ENCODE measurements at regions not wholly inside any gene's neighbourhood (a gene's known extent, or its start where the extent isn't known, plus 50 kb on each side); places are given as distances from the start of the nearest gene placed in this dataset.

DNA sequence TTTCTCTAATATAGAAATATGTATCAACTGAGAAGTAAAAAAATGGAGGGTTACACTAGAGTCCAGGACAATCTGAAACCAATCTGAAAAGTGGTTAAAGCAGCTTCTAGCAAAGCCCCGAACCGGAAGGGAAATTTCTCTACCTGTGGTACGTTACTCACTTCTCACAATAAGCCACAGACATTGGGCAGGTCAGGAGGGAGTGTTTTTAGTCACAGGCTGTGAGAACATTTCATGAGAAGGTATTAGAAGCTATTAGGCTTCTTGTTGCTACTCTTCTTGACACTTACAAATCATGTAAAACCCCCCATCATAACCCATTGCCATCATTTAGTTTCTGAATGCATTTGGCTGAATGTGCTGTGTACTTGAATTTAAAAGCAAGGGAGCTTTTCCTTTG is 120.9 kb downstream of the NUFIP1 start:
- H3K9ac ChIP-seq (ENCODE audit: low read length): no peak overlapping the region
- no peak overlapping the region for H2AFZ ChIP-seq (ENCODE audit: low read depth, low read length, poor library complexity, severe bottlenecking)
- no peak overlapping the region for H3K4me3 ChIP-seq (replicated peaks in 1 of 2; ENCODE audit: low read depth in 1 of 2, low read length in 2 of 2)
- no peaks in the 10 kb centered on the region for H3K9me2 ChIP-seq (ENCODE audit: insufficient read depth)
- no peaks in the 10 kb centered on the region for H3K79me2 ChIP-seq (ENCODE audit: insufficient read depth, low read length)
- H3K36me3 ChIP-seq (ENCODE audit: control insufficient read depth in 1 of 2, insufficient read depth in 2 of 2, low read length in 2 of 2): no peaks in the 10 kb centered on the region
- H3K27me3 ChIP-seq (ENCODE audit: insufficient read depth, low read length): no peaks in the 10 kb centered on the region
- H3K4me1 ChIP-seq (ENCODE audit: control insufficient read depth in 1 of 2, insufficient read depth in 2 of 2, low read length in 2 of 2): no peaks in the 10 kb centered on the region
- ChIA-PET POLR2A (no interaction called here), RAD21 (ENCODE audit: low non-redundant PET in 1 of 2, low total read pairs in 2 of 2, uncharacterized antibody in 2 of 2, unreplicated experiment in 2 of 2) (no interaction called here), CTCF (no interaction called here)
- no peak overlapping the region for H3K27ac ChIP-seq (ENCODE audit: low read depth, low read length)
- no TSS peak for BruUV-seq (replicated peaks)
- TF ChIP-seq YY1 (IDR thresholded peaks at IDR 0.05; ENCODE audit: extremely low read depth, insufficient replicate concordance, low read depth, low read length) (no peak), CBX3 (IDR thresholded peaks at IDR 0.05; ENCODE audit: low read depth) (no peak), SRF (IDR thresholded peaks at IDR 0.05; ENCODE audit: low read depth) (no peak), SP1 (IDR thresholded peaks at IDR 0.05; ENCODE audit: low read depth) (no peak)
- TF ChIP-seq, protein P1, sequence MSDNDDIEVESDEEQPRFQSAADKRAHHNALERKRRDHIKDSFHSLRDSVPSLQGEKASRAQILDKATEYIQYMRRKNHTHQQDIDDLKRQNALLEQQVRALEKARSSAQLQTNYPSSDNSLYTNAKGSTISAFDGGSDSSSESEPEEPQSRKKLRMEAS (IDR thresholded peaks at IDR 0.05): no peak
- DNase-seq (ENCODE audit: low read depth, low spot score): no peak
- H3K9me3 ChIP-seq (ENCODE audit: control insufficient read depth in 1 of 2, insufficient read depth in 1 of 2, low read depth in 1 of 2, low read length in 2 of 2): no peaks in the 10 kb centered on the region
- H4K20me1 ChIP-seq (ENCODE audit: insufficient read depth): no peaks in the 10 kb centered on the region
- H3K4me2 ChIP-seq (ENCODE audit: low read length): no peak overlapping the region
- intact Hi-C loops (cut with micrococcal nuclease): no loop called here
- no peak for ATAC-seq

DNA sequence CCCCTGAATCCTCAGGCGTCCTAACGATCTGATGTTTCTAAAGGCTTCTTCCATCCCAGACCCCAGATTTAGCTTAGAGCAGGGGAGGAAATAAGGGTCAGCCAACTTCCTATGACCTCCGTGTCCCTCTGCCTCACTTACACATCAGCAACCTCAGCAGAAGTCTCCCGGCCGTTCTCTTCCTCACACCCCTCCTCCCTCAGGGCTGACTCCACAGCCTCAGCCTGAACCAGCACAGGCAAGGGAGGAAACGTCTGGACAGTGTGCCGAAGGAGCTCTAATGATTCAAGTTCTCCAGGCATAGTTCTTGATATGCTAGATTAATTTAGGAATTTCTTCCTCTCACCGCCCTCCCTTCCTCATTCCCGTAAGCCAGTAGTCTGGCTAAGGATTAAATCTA is 121.4 kb downstream of the NUFIP1 start:
- H3K9me2 ChIP-seq (ENCODE audit: insufficient read depth): no peaks in the 10 kb centered on the region
- no peaks in the 10 kb centered on the region for H4K20me1 ChIP-seq (ENCODE audit: insufficient read depth)
- no peaks in the 10 kb centered on the region for H3K9me3 ChIP-seq (ENCODE audit: control insufficient read depth in 1 of 2, insufficient read depth in 1 of 2, low read depth in 1 of 2, low read length in 2 of 2)
- intact Hi-C loops (cut with micrococcal nuclease): no loop called here
- no peaks in the 10 kb centered on the region for H3K4me1 ChIP-seq (ENCODE audit: control insufficient read depth in 1 of 2, insufficient read depth in 2 of 2, low read length in 2 of 2)
- DNase-seq (ENCODE audit: low read depth, low spot score) (no peak), ATAC-seq (no peak)
- no peaks in the 10 kb centered on the region for H3K27me3 ChIP-seq (ENCODE audit: insufficient read depth, low read length)
- no peak overlapping the region for H3K4me2 ChIP-seq (ENCODE audit: low read length)
- CTCF ChIA-PET: no interaction called here
- no peak overlapping the region for H3K4me3 ChIP-seq (replicated peaks in 1 of 2; ENCODE audit: low read depth in 1 of 2, low read length in 2 of 2)
- no peak overlapping the region for H3K27ac ChIP-seq (ENCODE audit: low read depth, low read length)
- no TSS peak for BruUV-seq (replicated peaks)
- no peak overlapping the region for H3K9ac ChIP-seq (ENCODE audit: low read length)
- H3K36me3 ChIP-seq (ENCODE audit: control insufficient read depth in 1 of 2, insufficient read depth in 2 of 2, low read length in 2 of 2): no peaks in the 10 kb centered on the region
- H3K79me2 ChIP-seq (ENCODE audit: insufficient read depth, low read length): no peaks in the 10 kb centered on the region
- RAD21 ChIA-PET (ENCODE audit: low non-redundant PET in 1 of 2, low total read pairs in 2 of 2, uncharacterized antibody in 2 of 2, unreplicated experiment in 2 of 2): no interaction called here
- POLR2A ChIA-PET: no interaction called here
- no peak overlapping the region for H2AFZ ChIP-seq (ENCODE audit: low read depth, low read length, poor library complexity, severe bottlenecking)
- TF ChIP-seq RAD21 (IDR thresholded peaks at IDR 0.05; ENCODE audit: low read depth): no peak
- TF ChIP-seq, protein P2, sequence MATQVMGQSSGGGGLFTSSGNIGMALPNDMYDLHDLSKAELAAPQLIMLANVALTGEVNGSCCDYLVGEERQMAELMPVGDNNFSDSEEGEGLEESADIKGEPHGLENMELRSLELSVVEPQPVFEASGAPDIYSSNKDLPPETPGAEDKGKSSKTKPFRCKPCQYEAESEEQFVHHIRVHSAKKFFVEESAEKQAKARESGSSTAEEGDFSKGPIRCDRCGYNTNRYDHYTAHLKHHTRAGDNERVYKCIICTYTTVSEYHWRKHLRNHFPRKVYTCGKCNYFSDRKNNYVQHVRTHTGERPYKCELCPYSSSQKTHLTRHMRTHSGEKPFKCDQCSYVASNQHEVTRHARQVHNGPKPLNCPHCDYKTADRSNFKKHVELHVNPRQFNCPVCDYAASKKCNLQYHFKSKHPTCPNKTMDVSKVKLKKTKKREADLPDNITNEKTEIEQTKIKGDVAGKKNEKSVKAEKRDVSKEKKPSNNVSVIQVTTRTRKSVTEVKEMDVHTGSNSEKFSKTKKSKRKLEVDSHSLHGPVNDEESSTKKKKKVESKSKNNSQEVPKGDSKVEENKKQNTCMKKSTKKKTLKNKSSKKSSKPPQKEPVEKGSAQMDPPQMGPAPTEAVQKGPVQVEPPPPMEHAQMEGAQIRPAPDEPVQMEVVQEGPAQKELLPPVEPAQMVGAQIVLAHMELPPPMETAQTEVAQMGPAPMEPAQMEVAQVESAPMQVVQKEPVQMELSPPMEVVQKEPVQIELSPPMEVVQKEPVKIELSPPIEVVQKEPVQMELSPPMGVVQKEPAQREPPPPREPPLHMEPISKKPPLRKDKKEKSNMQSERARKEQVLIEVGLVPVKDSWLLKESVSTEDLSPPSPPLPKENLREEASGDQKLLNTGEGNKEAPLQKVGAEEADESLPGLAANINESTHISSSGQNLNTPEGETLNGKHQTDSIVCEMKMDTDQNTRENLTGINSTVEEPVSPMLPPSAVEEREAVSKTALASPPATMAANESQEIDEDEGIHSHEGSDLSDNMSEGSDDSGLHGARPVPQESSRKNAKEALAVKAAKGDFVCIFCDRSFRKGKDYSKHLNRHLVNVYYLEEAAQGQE (IDR thresholded peaks at IDR 0.05; ENCODE audit: low read depth): no peak
- TF ChIP-seq FOSL1 (IDR thresholded peaks at IDR 0.05; ENCODE audit: low read depth): no peak
- no peak for TF ChIP-seq JUND (IDR thresholded peaks at IDR 0.05)
- TF ChIP-seq YY1 (IDR thresholded peaks at IDR 0.05; ENCODE audit: extremely low read depth, insufficient replicate concordance, low read depth, low read length): no peak
- TF ChIP-seq, protein P3, sequence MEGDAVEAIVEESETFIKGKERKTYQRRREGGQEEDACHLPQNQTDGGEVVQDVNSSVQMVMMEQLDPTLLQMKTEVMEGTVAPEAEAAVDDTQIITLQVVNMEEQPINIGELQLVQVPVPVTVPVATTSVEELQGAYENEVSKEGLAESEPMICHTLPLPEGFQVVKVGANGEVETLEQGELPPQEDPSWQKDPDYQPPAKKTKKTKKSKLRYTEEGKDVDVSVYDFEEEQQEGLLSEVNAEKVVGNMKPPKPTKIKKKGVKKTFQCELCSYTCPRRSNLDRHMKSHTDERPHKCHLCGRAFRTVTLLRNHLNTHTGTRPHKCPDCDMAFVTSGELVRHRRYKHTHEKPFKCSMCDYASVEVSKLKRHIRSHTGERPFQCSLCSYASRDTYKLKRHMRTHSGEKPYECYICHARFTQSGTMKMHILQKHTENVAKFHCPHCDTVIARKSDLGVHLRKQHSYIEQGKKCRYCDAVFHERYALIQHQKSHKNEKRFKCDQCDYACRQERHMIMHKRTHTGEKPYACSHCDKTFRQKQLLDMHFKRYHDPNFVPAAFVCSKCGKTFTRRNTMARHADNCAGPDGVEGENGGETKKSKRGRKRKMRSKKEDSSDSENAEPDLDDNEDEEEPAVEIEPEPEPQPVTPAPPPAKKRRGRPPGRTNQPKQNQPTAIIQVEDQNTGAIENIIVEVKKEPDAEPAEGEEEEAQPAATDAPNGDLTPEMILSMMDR (IDR thresholded peaks at IDR 0.05 in 2 of 3, conservative IDR thresholded peaks at IDR 0.05 in 1 of 3; ENCODE audit: borderline replicate concordance in 1 of 3, insufficient read depth in 1 of 3, low read depth in 2 of 3, low read length in 2 of 3): no peak
- no peak for TF ChIP-seq TCF7L2 (IDR thresholded peaks at IDR 0.05; ENCODE audit: borderline replicate concordance, extremely low read depth, insufficient read depth, insufficient read length)
- TF ChIP-seq POLR2A (IDR thresholded peaks at IDR 0.05; ENCODE audit: borderline replicate concordance, extremely low read depth, insufficient read depth, insufficient read length): no peak
- TF ChIP-seq, protein P4, sequence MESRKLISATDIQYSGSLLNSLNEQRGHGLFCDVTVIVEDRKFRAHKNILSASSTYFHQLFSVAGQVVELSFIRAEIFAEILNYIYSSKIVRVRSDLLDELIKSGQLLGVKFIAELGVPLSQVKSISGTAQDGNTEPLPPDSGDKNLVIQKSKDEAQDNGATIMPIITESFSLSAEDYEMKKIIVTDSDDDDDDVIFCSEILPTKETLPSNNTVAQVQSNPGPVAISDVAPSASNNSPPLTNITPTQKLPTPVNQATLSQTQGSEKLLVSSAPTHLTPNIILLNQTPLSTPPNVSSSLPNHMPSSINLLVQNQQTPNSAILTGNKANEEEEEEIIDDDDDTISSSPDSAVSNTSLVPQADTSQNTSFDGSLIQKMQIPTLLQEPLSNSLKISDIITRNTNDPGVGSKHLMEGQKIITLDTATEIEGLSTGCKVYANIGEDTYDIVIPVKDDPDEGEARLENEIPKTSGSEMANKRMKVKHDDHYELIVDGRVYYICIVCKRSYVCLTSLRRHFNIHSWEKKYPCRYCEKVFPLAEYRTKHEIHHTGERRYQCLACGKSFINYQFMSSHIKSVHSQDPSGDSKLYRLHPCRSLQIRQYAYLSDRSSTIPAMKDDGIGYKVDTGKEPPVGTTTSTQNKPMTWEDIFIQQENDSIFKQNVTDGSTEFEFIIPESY (IDR thresholded peaks at IDR 0.05; ENCODE audit: extremely low read depth, insufficient replicate concordance, low read length): no peak
- no peak for TF ChIP-seq EZH2 (IDR thresholded peaks at IDR 0.05)
- no peak for TF ChIP-seq CBX3 (IDR thresholded peaks at IDR 0.05; ENCODE audit: low read depth)

Data from HCT116 (cell line).